ENCODE measurements at regions not wholly inside any gene's neighbourhood (a gene's known extent, or its start where the extent isn't known, plus 50 kb on each side); places are given as distances from the start of the nearest gene placed in this dataset.

- intact Hi-C loops (cut with micrococcal nuclease): no loop called here
- Mint-ChIP-seq H3K36me3 (no peaks in the 10 kb centered on the region), H3K4me1 (no peaks in the 10 kb centered on the region), H3K27ac (no peak overlapping the region), H3K27me3 (ENCODE audit: low read depth in 3 of 3) (peaks cover 6 to 22% (median 8%) of the 10 kb centered on the region in 3 donors), H3K9me3 (peaks cover 0 to 6% (median 0%) of the 10 kb centered on the region in 7 donors), H3K4me3 (no peak overlapping the region)
- Histone ChIP-seq H3K9ac (ENCODE audit: insufficient read depth, low read length, poor library complexity, severe bottlenecking) (no peak overlapping the region), H3K4me1 (ENCODE audit: control insufficient read depth in 1 of 2, insufficient read depth in 2 of 2, low read length in 2 of 2) (no peaks in the 10 kb centered on the region), H3K27ac (ENCODE audit: low read depth in 1 of 2, low read length in 2 of 2) (no peak overlapping the region), H3K4me2 (replicated peaks; ENCODE audit: extremely low read depth, low read length, poor library complexity, severe bottlenecking) (no peak overlapping the region), H3K9me3 (replicated peaks in 1 of 2; ENCODE audit: control insufficient read depth in 1 of 2, insufficient read depth in 1 of 2, low read length in 2 of 2) (no peaks in the 10 kb centered on the region), H3K79me2 (ENCODE audit: insufficient read depth, low read length) (no peaks in the 10 kb centered on the region), H3K4me3 (replicated peaks in 1 of 3; ENCODE audit: low read depth in 2 of 3, low read length in 3 of 3) (no peak overlapping the region), H3K36me3 (replicated peaks in 1 of 2; ENCODE audit: control insufficient read depth in 1 of 2, insufficient read depth in 2 of 2, low read length in 2 of 2) (no peaks in the 10 kb centered on the region), H3K27me3 (ENCODE audit: control insufficient read depth in 2 of 2, insufficient read depth in 2 of 2, low read length in 2 of 2) (peaks cover 13 to 17% of the 10 kb centered on the region in 2 donors), H2AFZ (ENCODE audit: insufficient read depth, low read depth, low read length, poor library complexity, severe bottlenecking) (no peak overlapping the region), H4K20me1 (ENCODE audit: insufficient read depth, low read length) (no peaks in the 10 kb centered on the region)
- TF ChIP-seq, protein P1, sequence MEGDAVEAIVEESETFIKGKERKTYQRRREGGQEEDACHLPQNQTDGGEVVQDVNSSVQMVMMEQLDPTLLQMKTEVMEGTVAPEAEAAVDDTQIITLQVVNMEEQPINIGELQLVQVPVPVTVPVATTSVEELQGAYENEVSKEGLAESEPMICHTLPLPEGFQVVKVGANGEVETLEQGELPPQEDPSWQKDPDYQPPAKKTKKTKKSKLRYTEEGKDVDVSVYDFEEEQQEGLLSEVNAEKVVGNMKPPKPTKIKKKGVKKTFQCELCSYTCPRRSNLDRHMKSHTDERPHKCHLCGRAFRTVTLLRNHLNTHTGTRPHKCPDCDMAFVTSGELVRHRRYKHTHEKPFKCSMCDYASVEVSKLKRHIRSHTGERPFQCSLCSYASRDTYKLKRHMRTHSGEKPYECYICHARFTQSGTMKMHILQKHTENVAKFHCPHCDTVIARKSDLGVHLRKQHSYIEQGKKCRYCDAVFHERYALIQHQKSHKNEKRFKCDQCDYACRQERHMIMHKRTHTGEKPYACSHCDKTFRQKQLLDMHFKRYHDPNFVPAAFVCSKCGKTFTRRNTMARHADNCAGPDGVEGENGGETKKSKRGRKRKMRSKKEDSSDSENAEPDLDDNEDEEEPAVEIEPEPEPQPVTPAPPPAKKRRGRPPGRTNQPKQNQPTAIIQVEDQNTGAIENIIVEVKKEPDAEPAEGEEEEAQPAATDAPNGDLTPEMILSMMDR (IDR thresholded peaks at IDR 0.05): no peak
- DNase-seq: no peak
Measured at GRCh38 chr15:38163658-38164057, 89.0 kb upstream of the SPRED1 start.

DNA sequence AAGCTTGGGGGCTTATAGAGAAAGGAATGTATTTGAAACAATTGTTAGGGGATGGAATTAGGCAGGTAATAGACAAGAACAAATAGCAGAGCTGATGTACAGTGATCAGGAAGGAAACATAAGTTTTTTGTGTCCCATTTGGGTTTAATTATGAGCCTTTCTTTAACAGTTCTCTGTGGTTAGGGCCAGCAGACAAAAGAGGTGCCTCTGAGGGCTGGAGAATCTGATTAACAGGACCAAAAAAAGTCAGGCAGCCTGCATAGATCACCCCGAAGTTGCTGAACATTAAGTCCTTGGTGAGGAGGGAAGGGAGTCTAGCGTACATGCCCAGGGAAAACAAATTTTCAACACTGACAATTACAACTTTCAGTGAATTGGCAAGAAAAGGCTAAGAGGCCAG, 88.6 kb upstream of the SPRED1 start:
- Mint-ChIP-seq H3K27ac (no peak overlapping the region), H3K4me1 (no peaks in the 10 kb centered on the region), H3K4me3 (no peak overlapping the region), H3K27me3 (ENCODE audit: low read depth in 3 of 3) (peaks cover 8 to 22% (median 10%) of the 10 kb centered on the region in 3 donors), H3K36me3 (no peaks in the 10 kb centered on the region), H3K9me3 (peaks cover 0 to 6% (median 0%) of the 10 kb centered on the region in 7 donors)
- intact Hi-C loops (cut with micrococcal nuclease): no loop called here
- Histone ChIP-seq H3K4me2 (replicated peaks; ENCODE audit: extremely low read depth, low read length, poor library complexity, severe bottlenecking) (no peak overlapping the region), H3K27ac (ENCODE audit: low read depth in 1 of 2, low read length in 2 of 2) (no peak overlapping the region), H3K79me2 (ENCODE audit: insufficient read depth, low read length) (no peaks in the 10 kb centered on the region), H4K20me1 (ENCODE audit: insufficient read depth, low read length) (no peaks in the 10 kb centered on the region), H3K9ac (ENCODE audit: insufficient read depth, low read length, poor library complexity, severe bottlenecking) (no peak overlapping the region), H3K27me3 (ENCODE audit: control insufficient read depth in 2 of 2, insufficient read depth in 2 of 2, low read length in 2 of 2) (peaks cover 13 to 17% of the 10 kb centered on the region in 2 donors), H3K4me1 (ENCODE audit: control insufficient read depth in 1 of 2, insufficient read depth in 2 of 2, low read length in 2 of 2) (no peaks in the 10 kb centered on the region), H2AFZ (ENCODE audit: insufficient read depth, low read depth, low read length, poor library complexity, severe bottlenecking) (no peak overlapping the region), H3K36me3 (replicated peaks in 1 of 2; ENCODE audit: control insufficient read depth in 1 of 2, insufficient read depth in 2 of 2, low read length in 2 of 2) (no peaks in the 10 kb centered on the region), H3K9me3 (replicated peaks in 1 of 2; ENCODE audit: control insufficient read depth in 1 of 2, insufficient read depth in 1 of 2, low read length in 2 of 2) (no peaks in the 10 kb centered on the region), H3K4me3 (replicated peaks in 1 of 3; ENCODE audit: low read depth in 2 of 3, low read length in 3 of 3) (no peak overlapping the region)
- TF ChIP-seq, protein P1 (IDR thresholded peaks at IDR 0.05): no peak
- no CpG with 5 or more reads among the region's 2 CpGs for WGBS (ENCODE audit: insufficient coverage)
- DNase-seq: no peak

All from CD14-positive monocyte (primary cell).